NCI-H82 (cell line): ENCODE measurements at regions not wholly inside any gene's neighbourhood (a gene's known extent, or its start where the extent isn't known, plus 50 kb on each side); places are given as distances from the start of the nearest gene placed in this dataset.

Source experiments
- DNase-seq: peaks from one replicate; lab custom pipeline; 2025; lab: John Stamatoyannopoulos, UW

GRCh38 chr13:99123101-99124045, 77.3 kb upstream of the UBAC2 start:
- no peak for DNase-seq

- DNase-seq, result peak; percentile 89
These were observed 76.6 kb upstream of the UBAC2 start for GRCh38 chr13:99124046-99124400.

- DNase-seq, result no peak
These were observed 75.8 kb upstream of the UBAC2 start for GRCh38 chr13:99124794-99125316.

- DNase-seq, result no peak
These were observed 75.2 kb upstream of the UBAC2 start for GRCh38 chr13:99125326-99125915.

- no peak for DNase-seq
These were observed 73.8 kb upstream of the UBAC2 start for GRCh38 chr13:99126821-99127220.

GRCh38 chr13:99129050-99129449, 71.6 kb upstream of the UBAC2 start:
- DNase-seq, result no peak

GRCh38 chr13:99129951-99130350, 70.7 kb upstream of the UBAC2 start:
- DNase-seq, result no peak

- DNase-seq, result no peak
These were observed 69.2 kb upstream of the UBAC2 start for GRCh38 chr13:99131410-99131809.

GRCh38 chr13:99132295-99132835, 68.3 kb upstream of the UBAC2 start:
- peak; percentile 18 for DNase-seq

- DNase-seq, result no peak
These were observed 67.4 kb upstream of the UBAC2 start for GRCh38 chr13:99133230-99133629.

- no peak for DNase-seq
These were observed 66.8 kb upstream of the UBAC2 start for GRCh38 chr13:99133848-99134247.

- no peak for DNase-seq
These were observed 65.1 kb upstream of the UBAC2 start for GRCh38 chr13:99135591-99135990.

- no peak for DNase-seq
These were observed 64.2 kb upstream of the UBAC2 start for GRCh38 chr13:99136427-99136954.

GRCh38 chr13:99140831-99141230, 59.8 kb upstream of the UBAC2 start:
- no peak for DNase-seq

GRCh38 chr13:99143904-99144303, 56.8 kb upstream of the UBAC2 start:
- DNase-seq, result no peak

GRCh38 chr13:99144306-99144705, 56.3 kb upstream of the UBAC2 start:
- DNase-seq, result no peak

- no peak for DNase-seq
These were observed 55.2 kb upstream of the UBAC2 start for GRCh38 chr13:99145461-99145860.

GRCh38 chr13:99150575-99151361, 49.9 kb upstream of the UBAC2 start:
- peak; percentile 38 for DNase-seq
